ENCODE measurements at regions not wholly inside any gene's neighbourhood (a gene's known extent, or its start where the extent isn't known, plus 50 kb on each side); places are given as distances from the start of the nearest gene placed in this dataset.

DNA sequence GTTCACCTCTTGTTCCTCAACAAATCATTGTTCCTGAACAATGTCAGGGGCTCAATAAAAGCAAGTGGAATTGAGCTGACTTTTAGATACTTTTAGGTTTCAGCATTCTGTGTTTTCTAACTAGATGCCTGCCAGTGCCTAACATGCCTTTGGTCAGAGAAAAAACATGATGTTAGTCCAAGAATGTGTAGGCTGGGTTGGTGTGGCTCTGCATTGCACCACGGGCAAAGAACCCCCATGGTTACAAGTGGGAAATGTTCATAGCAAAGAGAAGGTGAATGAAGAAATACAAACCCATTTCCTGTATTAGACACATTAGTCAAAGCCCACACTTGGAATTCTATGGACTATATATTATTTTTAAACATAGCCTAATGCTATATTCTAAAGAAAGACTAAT is 193.3 kb downstream of the TMEM200A start:
- TF ChIP-seq EZH2 (IDR thresholded peaks at IDR 0.05), result no peak
- no peak for TF ChIP-seq POLR2AphosphoS5 (IDR thresholded peaks at IDR 0.05; ENCODE audit: borderline replicate concordance, low read depth, low read length)
- no peak for TF ChIP-seq FOXP2 (optimal IDR thresholded peaks at IDR 0.05; ENCODE audit: control extremely low read depth, extremely low read length, insufficient read depth)
